Adrenal gland (tissue), 5 donors: ENCODE measurements at regions not wholly inside any gene's neighbourhood (a gene's known extent, or its start where the extent isn't known, plus 50 kb on each side); places are given as distances from the start of the nearest gene placed in this dataset.

Experiments used
- POLR2A ChIP-seq, 2 donors: fragments of 450-650 bp; IDR thresholded peaks; one replicate each; pipeline ENCODE4 v1.6.1; 2017; ENCODE audit warnings: antibody characterized with exemption in 2 of 2, mild to moderate bottlenecking in 2 of 2, moderate library complexity in 1 of 2
- TF ChIP-seq, protein P1 (sequence below), 6 experiments: fragments of 450-650 bp in 4 of 6; fragments of 200-600 bp in 2 of 6; sonication (generic) in 1 of 6; IDR thresholded peaks; 1 replicate in 5 of 6; 2 replicates in 1 of 6; pipeline versions ENCODE4 v1.5.1 to v1.8.0; 2016 to 2021; ENCODE audit warnings: antibody characterized with exemption in 6 of 6, mild to moderate bottlenecking in 2 of 6, moderate library complexity in 1 of 6
- donor health status: DM: no; HTN: no; CAD: no.

DNA sequence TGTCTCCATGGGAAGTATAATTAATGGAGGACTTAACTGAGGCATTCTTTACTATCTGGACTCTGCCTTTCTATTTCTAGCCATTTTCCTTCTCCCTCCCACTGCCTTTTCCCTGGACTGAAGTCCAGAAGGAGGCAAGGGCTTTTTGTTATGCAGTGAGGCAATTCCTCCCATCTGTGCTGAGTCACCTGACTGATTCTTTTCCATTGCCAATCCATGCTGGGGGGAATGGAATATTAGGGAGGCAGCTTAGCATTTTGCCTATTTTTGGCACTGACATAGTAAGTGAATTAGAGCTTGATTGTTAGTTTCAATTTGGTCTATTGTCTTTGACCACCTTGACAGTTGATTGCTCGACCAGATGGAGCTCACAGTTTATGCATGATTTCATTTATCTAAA is 1000.6 kb upstream of the PRMT6 start:
- no peak for TF ChIP-seq POLR2A (IDR thresholded peaks at IDR 0.05)
- TF ChIP-seq, protein P1, sequence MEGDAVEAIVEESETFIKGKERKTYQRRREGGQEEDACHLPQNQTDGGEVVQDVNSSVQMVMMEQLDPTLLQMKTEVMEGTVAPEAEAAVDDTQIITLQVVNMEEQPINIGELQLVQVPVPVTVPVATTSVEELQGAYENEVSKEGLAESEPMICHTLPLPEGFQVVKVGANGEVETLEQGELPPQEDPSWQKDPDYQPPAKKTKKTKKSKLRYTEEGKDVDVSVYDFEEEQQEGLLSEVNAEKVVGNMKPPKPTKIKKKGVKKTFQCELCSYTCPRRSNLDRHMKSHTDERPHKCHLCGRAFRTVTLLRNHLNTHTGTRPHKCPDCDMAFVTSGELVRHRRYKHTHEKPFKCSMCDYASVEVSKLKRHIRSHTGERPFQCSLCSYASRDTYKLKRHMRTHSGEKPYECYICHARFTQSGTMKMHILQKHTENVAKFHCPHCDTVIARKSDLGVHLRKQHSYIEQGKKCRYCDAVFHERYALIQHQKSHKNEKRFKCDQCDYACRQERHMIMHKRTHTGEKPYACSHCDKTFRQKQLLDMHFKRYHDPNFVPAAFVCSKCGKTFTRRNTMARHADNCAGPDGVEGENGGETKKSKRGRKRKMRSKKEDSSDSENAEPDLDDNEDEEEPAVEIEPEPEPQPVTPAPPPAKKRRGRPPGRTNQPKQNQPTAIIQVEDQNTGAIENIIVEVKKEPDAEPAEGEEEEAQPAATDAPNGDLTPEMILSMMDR (IDR thresholded peaks at IDR 0.05) = no peak
